Astrocyte (in vitro differentiated cells and primary cell): ENCODE measurements at regions not wholly inside any gene's neighbourhood (a gene's known extent, or its start where the extent isn't known, plus 50 kb on each side); places are given as distances from the start of the nearest gene placed in this dataset.

Source experiments
- EZH2 ChIP-seq: IDR thresholded peaks from 2 replicates; pipeline ENCODE4 v1.6.1; 2012; ENCODE audit warnings: mild to moderate bottlenecking, low read length, inconsistent platforms; ENCODE audit not compliant: insufficient read depth
- TF ChIP-seq, protein P1 (sequence below): IDR thresholded peaks from 2 replicates; pipeline ENCODE4 v1.5.1; 2011; ENCODE audit warnings: low read depth, mild to moderate bottlenecking, inconsistent platforms, low read length, moderate library complexity; ENCODE audit not compliant: insufficient read depth

DNA sequence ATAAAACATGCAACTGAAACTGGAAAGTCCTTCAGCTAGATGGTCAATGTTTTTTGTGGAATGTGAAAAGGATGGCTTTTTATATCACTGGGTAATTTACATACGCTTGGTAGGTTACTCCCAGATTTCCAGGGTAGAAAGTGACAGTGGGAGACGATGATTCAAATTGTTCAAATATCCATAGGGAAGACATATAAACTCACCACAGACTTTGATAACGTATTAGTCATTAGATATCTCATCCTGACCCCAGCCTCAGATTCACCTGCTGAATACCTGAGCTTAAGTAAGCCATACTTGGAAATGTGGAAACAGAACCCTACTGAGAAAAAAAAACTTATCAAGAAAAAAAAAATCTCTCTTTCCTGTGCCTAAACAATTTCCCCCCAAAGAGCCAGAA lies 169.4 kb downstream of the ZNF674 start:
- TF ChIP-seq EZH2, result no peak
- TF ChIP-seq, protein P1, sequence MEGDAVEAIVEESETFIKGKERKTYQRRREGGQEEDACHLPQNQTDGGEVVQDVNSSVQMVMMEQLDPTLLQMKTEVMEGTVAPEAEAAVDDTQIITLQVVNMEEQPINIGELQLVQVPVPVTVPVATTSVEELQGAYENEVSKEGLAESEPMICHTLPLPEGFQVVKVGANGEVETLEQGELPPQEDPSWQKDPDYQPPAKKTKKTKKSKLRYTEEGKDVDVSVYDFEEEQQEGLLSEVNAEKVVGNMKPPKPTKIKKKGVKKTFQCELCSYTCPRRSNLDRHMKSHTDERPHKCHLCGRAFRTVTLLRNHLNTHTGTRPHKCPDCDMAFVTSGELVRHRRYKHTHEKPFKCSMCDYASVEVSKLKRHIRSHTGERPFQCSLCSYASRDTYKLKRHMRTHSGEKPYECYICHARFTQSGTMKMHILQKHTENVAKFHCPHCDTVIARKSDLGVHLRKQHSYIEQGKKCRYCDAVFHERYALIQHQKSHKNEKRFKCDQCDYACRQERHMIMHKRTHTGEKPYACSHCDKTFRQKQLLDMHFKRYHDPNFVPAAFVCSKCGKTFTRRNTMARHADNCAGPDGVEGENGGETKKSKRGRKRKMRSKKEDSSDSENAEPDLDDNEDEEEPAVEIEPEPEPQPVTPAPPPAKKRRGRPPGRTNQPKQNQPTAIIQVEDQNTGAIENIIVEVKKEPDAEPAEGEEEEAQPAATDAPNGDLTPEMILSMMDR, result no peak
